ENCODE measurements at regions not wholly inside any gene's neighbourhood (a gene's known extent, or its start where the extent isn't known, plus 50 kb on each side); places are given as distances from the start of the nearest gene placed in this dataset.
"Not testable (repeated sequence)": the region's sequence is repeated elsewhere in the genome, so short reads cannot be mapped to it uniquely, and the experiment has no call there.

DNA sequence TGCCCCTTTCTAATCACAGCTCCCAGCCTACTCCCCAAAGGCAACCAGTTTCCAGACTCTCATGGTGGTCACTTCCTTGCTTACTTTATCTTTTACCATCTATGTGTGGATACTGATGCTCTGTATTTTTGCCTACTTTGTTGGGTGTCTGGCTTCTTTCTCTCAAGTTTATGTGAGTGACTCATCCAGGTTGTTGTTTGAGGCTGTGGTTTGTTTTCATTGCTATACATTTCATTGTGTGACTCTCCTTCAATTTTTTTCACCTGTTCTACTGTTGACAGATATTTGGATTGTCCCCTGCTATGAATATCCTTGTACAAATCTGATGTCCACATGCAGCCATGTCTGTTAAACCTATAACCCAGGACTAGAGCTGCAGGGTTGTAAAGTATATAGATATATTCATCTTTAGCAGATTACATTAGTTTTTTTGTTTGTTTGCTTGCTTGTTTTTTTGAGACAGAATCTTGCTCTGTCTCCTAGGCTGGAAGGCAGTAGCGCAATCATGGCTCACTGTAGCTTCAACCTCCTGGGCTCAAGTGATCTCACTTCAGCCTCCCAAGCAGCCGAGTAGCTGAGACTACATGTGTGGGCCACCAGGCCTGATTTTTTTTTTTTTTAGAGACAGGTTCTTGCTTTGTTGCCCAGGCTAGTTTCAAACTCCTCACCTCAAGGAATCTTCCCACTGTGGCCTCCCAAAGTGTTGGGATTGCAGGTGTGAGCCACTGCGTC is 72.9 kb upstream of the EEF1E1 start:
- TF ChIP-seq, protein P1, sequence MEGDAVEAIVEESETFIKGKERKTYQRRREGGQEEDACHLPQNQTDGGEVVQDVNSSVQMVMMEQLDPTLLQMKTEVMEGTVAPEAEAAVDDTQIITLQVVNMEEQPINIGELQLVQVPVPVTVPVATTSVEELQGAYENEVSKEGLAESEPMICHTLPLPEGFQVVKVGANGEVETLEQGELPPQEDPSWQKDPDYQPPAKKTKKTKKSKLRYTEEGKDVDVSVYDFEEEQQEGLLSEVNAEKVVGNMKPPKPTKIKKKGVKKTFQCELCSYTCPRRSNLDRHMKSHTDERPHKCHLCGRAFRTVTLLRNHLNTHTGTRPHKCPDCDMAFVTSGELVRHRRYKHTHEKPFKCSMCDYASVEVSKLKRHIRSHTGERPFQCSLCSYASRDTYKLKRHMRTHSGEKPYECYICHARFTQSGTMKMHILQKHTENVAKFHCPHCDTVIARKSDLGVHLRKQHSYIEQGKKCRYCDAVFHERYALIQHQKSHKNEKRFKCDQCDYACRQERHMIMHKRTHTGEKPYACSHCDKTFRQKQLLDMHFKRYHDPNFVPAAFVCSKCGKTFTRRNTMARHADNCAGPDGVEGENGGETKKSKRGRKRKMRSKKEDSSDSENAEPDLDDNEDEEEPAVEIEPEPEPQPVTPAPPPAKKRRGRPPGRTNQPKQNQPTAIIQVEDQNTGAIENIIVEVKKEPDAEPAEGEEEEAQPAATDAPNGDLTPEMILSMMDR (IDR thresholded peaks at IDR 0.05; ENCODE audit: borderline replicate concordance, control extremely low read depth, extremely low read depth, insufficient read depth, missing control alignments), result no peak
- in situ Hi-C loops (cut with MboI; ENCODE audit: low sequenced_read_pairs, unreplicated experiment), result no loop called here
- DNase-seq (ENCODE audit: low spot score), result no peak

DNA sequence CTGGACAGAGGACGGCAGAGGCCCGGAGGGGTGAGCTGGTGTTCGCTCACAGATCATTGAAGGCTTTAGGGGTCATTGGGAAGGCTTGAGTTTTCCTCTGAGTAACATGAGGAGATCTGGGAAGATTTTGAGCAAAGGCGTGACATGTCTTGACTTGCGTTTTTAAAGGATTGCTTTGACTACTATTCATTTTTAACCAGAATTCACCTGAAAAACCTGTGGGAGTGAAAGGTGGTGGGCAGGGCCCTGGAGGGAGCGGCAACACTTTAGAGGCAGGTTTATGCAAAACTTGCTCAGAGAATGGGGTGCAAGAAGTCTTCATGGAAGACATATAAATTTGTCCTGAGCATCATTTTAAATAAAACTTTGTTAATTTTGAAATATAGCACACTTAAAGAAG is 72.2 kb upstream of the EEF1E1 start:
- TF ChIP-seq, protein P1 (IDR thresholded peaks at IDR 0.05; ENCODE audit: borderline replicate concordance, control extremely low read depth, extremely low read depth, insufficient read depth, missing control alignments), result no peak
- in situ Hi-C loops (cut with MboI; ENCODE audit: low sequenced_read_pairs, unreplicated experiment), result no loop called here
- no peak for DNase-seq (ENCODE audit: low spot score)

DNA sequence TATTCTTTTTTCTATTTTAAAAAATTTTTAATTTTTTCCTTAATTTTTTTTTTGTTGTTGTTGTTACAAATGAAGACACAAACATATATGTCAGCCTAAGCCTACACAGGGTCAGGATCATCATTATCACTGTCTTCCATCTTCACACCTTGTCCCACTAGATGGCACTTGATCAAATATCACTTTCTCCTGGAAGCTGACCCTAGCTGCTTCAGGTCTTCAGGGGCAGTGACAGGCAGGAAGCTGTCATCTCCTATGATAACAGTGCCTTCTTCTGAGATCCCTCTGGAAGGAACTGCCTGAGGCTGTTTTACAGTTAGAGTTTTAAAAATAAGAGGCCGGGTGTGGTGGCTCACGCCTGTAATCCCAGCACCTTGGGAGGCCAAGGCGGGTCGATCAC is 70.2 kb upstream of the EEF1E1 start:
- TF ChIP-seq, protein P1 (IDR thresholded peaks at IDR 0.05; ENCODE audit: borderline replicate concordance, control extremely low read depth, extremely low read depth, insufficient read depth, missing control alignments), result no peak
- in situ Hi-C loops (cut with MboI; ENCODE audit: low sequenced_read_pairs, unreplicated experiment), result no loop called here
- DNase-seq (ENCODE audit: low spot score), result no peak

DNA sequence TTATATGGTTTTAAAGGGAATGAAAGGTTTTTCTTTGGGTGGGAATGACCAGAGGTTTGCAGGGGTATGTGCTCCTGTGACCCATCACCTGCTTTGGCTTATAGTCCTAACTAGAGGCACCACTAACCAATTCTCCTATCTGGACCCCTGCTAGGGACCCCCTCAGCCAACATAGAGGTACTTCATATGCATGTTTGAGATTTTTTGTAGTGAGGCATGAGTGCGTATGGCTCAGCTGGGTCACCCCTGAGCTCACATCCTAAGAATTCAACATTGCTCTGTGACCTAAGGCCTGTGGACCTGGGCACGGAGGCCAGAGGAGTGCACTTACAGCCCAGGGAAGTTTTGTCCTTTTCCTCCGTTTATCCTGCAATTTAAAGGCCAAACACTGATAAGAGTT is 68.4 kb upstream of the EEF1E1 start:
- DNase-seq (ENCODE audit: low spot score), result no peak
- TF ChIP-seq, protein P1 (IDR thresholded peaks at IDR 0.05; ENCODE audit: borderline replicate concordance, control extremely low read depth, extremely low read depth, insufficient read depth, missing control alignments), result no peak
- in situ Hi-C loops (cut with MboI; ENCODE audit: low sequenced_read_pairs, unreplicated experiment), result no loop called here

DNA sequence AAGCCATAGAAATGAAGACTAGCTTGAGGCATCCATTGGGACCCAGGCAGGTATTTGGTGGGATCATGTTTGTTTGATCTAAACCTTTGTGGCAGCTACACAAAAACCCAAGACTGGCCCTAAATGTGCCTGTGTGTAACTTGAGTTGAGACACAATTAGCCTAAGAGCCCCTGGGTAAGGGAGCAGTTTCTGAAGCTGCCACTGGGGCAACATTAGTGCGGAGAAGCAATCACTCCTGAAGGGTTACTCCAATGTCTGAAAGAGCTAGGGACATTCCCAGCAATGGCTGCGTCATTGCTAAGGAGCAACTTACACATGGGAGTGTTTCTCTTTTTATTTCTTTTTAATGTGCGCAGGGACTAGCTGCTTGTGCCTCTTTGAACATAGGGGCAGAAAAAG is 67.9 kb upstream of the EEF1E1 start:
- TF ChIP-seq, protein P1 (IDR thresholded peaks at IDR 0.05; ENCODE audit: borderline replicate concordance, control extremely low read depth, extremely low read depth, insufficient read depth, missing control alignments), result no peak
- in situ Hi-C loops (cut with MboI; ENCODE audit: low sequenced_read_pairs, unreplicated experiment), result no loop called here
- DNase-seq (ENCODE audit: low spot score), result no peak

DNA sequence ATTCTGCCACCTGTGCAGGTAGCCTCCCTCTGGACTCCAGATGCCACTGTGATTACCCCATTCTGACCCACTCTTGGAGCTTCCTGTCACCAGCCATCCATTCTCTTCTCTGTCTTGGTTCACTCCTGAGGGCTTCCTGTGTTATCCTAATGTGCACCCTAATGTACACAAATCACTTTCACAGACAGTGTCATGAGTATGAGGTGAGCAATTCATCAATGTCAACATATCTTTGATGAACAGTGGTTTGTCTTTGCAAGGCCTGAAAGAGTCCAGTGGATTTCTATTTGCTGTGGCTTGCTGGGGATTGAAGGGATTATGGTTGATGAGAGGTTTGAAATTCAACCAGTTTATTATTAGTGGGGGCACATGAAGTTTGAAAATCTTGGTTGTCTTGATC is 63.8 kb upstream of the EEF1E1 start:
- in situ Hi-C loops (cut with MboI; ENCODE audit: low sequenced_read_pairs, unreplicated experiment), result no loop called here
- no peak for DNase-seq (ENCODE audit: low spot score)
- TF ChIP-seq, protein P1 (IDR thresholded peaks at IDR 0.05; ENCODE audit: borderline replicate concordance, control extremely low read depth, extremely low read depth, insufficient read depth, missing control alignments), result no peak

DNA sequence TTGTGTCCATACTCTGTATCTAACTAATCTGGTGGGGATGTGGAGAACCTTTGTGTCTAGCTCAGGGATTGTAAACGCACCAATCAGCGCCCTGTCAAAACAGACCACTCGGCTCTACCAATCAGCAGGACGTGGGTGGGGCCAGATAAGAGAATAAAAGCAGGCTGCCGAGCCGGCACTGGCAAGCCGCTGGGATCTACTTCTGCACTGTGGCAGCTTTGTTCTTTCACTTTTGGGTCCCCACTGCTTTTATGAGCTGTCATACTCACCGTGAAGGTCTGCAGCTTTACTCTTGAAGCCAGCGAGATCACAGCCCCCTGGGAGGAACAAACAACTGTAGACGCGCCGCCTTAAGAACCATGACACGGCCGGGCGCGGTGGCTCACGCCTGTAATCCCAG is 62.7 kb upstream of the EEF1E1 start:
- DNase-seq (ENCODE audit: low spot score); in situ Hi-C loops (cut with MboI; ENCODE audit: low sequenced_read_pairs, unreplicated experiment): not testable (repeated sequence)

DNA sequence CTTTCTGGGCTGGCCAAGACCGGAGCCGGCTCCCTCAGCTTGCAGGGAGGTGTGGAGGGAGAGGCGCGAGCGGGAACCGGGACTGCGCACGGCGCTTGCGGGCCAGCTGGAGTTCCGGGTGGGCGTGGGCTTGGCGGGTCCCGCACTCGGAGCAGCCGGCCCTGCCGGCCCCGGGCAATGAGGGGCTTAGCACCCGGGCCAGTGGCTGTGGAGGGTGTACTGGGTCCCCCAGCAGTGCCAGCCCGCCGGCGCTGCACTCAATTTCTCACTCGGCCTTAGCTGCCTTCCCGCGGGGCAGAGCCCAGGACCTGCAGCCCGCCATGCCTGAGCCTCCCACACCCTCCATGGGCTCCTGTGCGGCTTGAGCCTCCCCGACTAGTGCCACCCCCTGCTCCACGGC is 61.9 kb upstream of the EEF1E1 start:
- in situ Hi-C loops (cut with MboI; ENCODE audit: low sequenced_read_pairs, unreplicated experiment); DNase-seq (ENCODE audit: low spot score): not testable (repeated sequence)

Measured in GM13976 (cell line).